Hepatocyte (in vitro differentiated cells): ENCODE measurements at regions not wholly inside any gene's neighbourhood (a gene's known extent, or its start where the extent isn't known, plus 50 kb on each side); places are given as distances from the start of the nearest gene placed in this dataset.

Experiments
- DNase-seq: peaks from one replicate; pipeline ENCODE4 v3.0.0-alpha.2; 2016; ENCODE audit warnings: low spot score
- H2AFZ ChIP-seq: fragments of 200-600 bp; sonication (generic); 2 replicates; pipeline ENCODE4 v1.6.0; 2016; ENCODE audit warnings: antibody characterized with exemption, mild to moderate bottlenecking
- H3K27ac ChIP-seq: fragments of 200-600 bp; sonication (generic); 2 replicates; pipeline ENCODE4 v1.5.1; 2016; ENCODE audit warnings: mild to moderate bottlenecking
- H3K27me3 ChIP-seq: fragments of 200-600 bp; sonication (generic); 2 replicates; pipeline ENCODE4 v1.6.1; 2016
- H3K36me3 ChIP-seq: fragments of 200-600 bp; sonication (generic); replicated peaks from 2 replicates; pipeline ENCODE4 v1.5.1; 2016; ENCODE audit warnings: low read depth; ENCODE audit not compliant: insufficient read depth
- H3K4me1 ChIP-seq: fragments of 200-600 bp; sonication (generic); 2 replicates; pipeline ENCODE4 v1.5.1; 2016; ENCODE audit warnings: mild to moderate bottlenecking, moderate library complexity; ENCODE audit not compliant: insufficient read depth
- H3K4me2 ChIP-seq: fragments of 200-600 bp; sonication (generic); 2 replicates; pipeline ENCODE4 v1.6.0; 2016
- H3K4me3 ChIP-seq: fragments of 200-600 bp; sonication (generic); 2 replicates; pipeline ENCODE4 v1.5.1; 2016; ENCODE audit warnings: mild to moderate bottlenecking
- H3K79me2 ChIP-seq: fragments of 200-600 bp; sonication (generic); 2 replicates; pipeline ENCODE4 v1.6.0; 2017; ENCODE audit warnings: mild to moderate bottlenecking
- H3K9me2 ChIP-seq: fragments of 200-600 bp; sonication (generic); replicated peaks from 2 replicates; pipeline ENCODE4 v1.6.0; 2017; ENCODE audit warnings: mild to moderate bottlenecking; ENCODE audit not compliant: insufficient read depth
- H3K9me3 ChIP-seq: fragments of 200-600 bp; sonication (generic); 2 replicates; pipeline ENCODE4 v1.5.1; 2016; ENCODE audit warnings: low read depth, mild to moderate bottlenecking
- H4K20me1 ChIP-seq: fragments of 200-600 bp; sonication (generic); 2 replicates; pipeline ENCODE4 v1.6.0; 2016; ENCODE audit warnings: mild to moderate bottlenecking; ENCODE audit not compliant: insufficient read depth, poor library complexity, severe bottlenecking
- EZH2 ChIP-seq: fragments of 200-600 bp; sonication (generic); IDR thresholded peaks from 2 replicates; pipeline ENCODE4 v1.6.1; 2016; ENCODE audit warnings: antibody characterized with exemption, mild to moderate bottlenecking, borderline replicate concordance
- EZH2phosphoT487 ChIP-seq: fragments of 200-600 bp; sonication (generic); IDR thresholded peaks from one replicate; pipeline ENCODE4 v1.6.1; 2018; ENCODE audit warnings: antibody characterized with exemption, mild to moderate bottlenecking, low read depth, moderate library complexity; ENCODE audit not compliant: unreplicated experiment, severe bottlenecking
- WGBS: methylation state at CpG from one replicate; pipeline ENCODE4 v1.1.6; 2016; ENCODE audit warnings: low lambda C conversion rate; ENCODE audit errors: missing lambda C conversion rate; 5-methylcytosine and 5-hydroxymethylcytosine counted together
- TF ChIP-seq, protein P1 (sequence below): fragments of 200-600 bp; sonication (generic); IDR thresholded peaks from 2 replicates; pipeline ENCODE4 v1.5.1; 2016; ENCODE audit warnings: antibody characterized with exemption, mild to moderate bottlenecking; ENCODE audit not compliant: poor library complexity

DNA sequence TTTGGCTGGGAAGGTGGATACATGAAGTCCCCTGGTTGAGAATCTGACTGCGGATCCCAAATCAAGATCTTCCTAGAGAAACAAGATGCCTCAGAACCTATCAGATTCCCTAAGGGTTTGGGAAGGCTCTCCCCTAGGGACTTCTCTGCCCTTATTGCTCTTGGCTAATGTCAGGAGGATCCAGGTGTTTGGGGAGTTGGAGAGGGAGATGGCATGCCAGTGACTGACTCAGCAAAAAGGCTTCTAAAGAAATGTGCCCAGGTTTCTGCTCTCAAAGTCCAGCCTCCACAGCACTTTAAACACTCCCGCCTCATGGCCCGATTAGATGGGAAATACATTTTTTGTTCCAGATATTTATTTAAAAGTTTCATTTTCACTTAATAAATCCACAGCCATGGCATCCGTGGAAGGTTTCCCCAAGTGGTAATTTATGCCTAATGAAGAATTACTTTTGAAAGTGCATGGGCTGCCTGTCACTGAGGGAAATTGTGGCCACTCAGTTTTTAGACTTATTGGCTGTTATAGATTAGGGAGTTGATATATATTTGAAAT is 156.4 kb downstream of the OSR1 start:
- WGBS, result 92% methylated on average over 4 of the region's 4 CpGs
- no peak overlapping the region for H3K4me3 ChIP-seq
- no peaks in the 10 kb centered on the region for H3K9me2 ChIP-seq
- no peak overlapping the region for H3K27ac ChIP-seq
- H3K36me3 ChIP-seq, result no peaks in the 10 kb centered on the region
- H3K9me3 ChIP-seq, result no peaks in the 10 kb centered on the region
- no peaks in the 10 kb centered on the region for H3K4me1 ChIP-seq
- no peak overlapping the region for H3K4me2 ChIP-seq
- H2AFZ ChIP-seq, result no peak overlapping the region
- H4K20me1 ChIP-seq, result no peaks in the 10 kb centered on the region
- no peak for DNase-seq
- H3K79me2 ChIP-seq, result no peaks in the 10 kb centered on the region
- TF ChIP-seq EZH2, result no peak
- TF ChIP-seq, protein P1, sequence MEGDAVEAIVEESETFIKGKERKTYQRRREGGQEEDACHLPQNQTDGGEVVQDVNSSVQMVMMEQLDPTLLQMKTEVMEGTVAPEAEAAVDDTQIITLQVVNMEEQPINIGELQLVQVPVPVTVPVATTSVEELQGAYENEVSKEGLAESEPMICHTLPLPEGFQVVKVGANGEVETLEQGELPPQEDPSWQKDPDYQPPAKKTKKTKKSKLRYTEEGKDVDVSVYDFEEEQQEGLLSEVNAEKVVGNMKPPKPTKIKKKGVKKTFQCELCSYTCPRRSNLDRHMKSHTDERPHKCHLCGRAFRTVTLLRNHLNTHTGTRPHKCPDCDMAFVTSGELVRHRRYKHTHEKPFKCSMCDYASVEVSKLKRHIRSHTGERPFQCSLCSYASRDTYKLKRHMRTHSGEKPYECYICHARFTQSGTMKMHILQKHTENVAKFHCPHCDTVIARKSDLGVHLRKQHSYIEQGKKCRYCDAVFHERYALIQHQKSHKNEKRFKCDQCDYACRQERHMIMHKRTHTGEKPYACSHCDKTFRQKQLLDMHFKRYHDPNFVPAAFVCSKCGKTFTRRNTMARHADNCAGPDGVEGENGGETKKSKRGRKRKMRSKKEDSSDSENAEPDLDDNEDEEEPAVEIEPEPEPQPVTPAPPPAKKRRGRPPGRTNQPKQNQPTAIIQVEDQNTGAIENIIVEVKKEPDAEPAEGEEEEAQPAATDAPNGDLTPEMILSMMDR, result no peak
- no peak for TF ChIP-seq EZH2phosphoT487
- no peaks in the 10 kb centered on the region for H3K27me3 ChIP-seq

DNA sequence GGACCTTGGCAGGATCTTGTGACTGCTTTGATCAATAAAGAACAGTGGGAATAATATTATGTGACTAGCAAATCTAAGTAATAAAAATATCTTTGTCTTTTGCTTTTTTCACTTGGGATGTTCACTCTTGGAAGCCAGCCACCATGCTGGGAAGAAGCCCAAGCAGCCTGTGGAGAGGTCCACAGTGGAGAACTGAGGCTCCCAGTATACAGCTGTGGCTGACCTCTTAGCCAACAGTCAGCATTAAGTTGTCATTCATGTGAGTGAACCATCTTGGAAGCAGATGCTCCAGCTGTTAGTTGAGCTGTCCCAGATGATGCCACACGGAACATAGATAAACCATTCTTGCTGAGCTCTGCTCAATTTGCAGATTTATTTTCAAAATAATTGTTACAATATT is 160.0 kb downstream of the OSR1 start:
- DNase-seq, result no peak
- no peaks in the 10 kb centered on the region for H3K36me3 ChIP-seq
- no peak for TF ChIP-seq EZH2phosphoT487
- TF ChIP-seq, protein P1, result no peak
- no peak for TF ChIP-seq EZH2
- no peaks in the 10 kb centered on the region for H3K79me2 ChIP-seq
- no peak overlapping the region for H3K27ac ChIP-seq
- no peaks in the 10 kb centered on the region for H4K20me1 ChIP-seq
- WGBS, result 75% methylated on average over 1 of the region's 1 CpG
- no peaks in the 10 kb centered on the region for H3K9me2 ChIP-seq
- no peak overlapping the region for H3K4me3 ChIP-seq
- no peak overlapping the region for H2AFZ ChIP-seq
- no peaks in the 10 kb centered on the region for H3K4me1 ChIP-seq
- H3K4me2 ChIP-seq, result no peak overlapping the region
- no peaks in the 10 kb centered on the region for H3K27me3 ChIP-seq
- no peaks in the 10 kb centered on the region for H3K9me3 ChIP-seq

GRCh38 chr2:19195661-19196060 is 162.8 kb downstream of the OSR1 start:
- no peak for DNase-seq
- WGBS, result 63% methylated on average over 1 of the region's 1 CpG
- Histone ChIP-seq H4K20me1 (no peaks in the 10 kb centered on the region), H3K27me3 (no peaks in the 10 kb centered on the region), H3K36me3 (no peaks in the 10 kb centered on the region), H3K4me1 (no peaks in the 10 kb centered on the region), H3K4me3 (no peak overlapping the region), H3K27ac (no peak overlapping the region), H3K4me2 (no peak overlapping the region), H2AFZ (no peak overlapping the region), H3K79me2 (no peaks in the 10 kb centered on the region), H3K9me2 (no peaks in the 10 kb centered on the region), H3K9me3 (no peaks in the 10 kb centered on the region)
- TF ChIP-seq EZH2, result no peak
- TF ChIP-seq EZH2phosphoT487, result no peak
- TF ChIP-seq, protein P1, result no peak

DNA sequence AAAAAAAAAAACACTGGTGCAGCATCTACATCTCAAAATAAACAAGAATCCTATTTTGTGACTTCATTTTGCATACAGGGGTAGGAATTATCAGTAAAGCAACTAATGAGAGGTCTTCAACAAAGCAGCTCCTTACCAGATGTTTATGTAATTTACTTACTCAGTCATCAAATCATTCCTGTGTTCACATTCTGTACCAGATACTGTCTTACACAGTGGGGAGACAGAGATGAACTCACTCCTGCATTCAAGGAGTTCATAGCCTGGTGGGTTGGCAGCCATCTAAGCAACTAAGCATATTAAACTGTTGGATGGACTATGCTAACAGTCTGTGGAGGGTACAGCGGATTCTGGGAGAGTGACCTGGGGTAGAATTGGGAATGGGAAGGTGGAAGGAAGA is 169.0 kb downstream of the OSR1 start:
- H3K27me3 ChIP-seq, result no peaks in the 10 kb centered on the region
- H3K9me3 ChIP-seq, result no peaks in the 10 kb centered on the region
- no peaks in the 10 kb centered on the region for H3K4me1 ChIP-seq
- H4K20me1 ChIP-seq, result no peaks in the 10 kb centered on the region
- DNase-seq, result no peak
- H3K4me2 ChIP-seq, result no peak overlapping the region
- no peak overlapping the region for H3K27ac ChIP-seq
- no peaks in the 10 kb centered on the region for H3K79me2 ChIP-seq
- no peaks in the 10 kb centered on the region for H3K9me2 ChIP-seq
- no peaks in the 10 kb centered on the region for H3K36me3 ChIP-seq
- TF ChIP-seq EZH2 (no peak), EZH2phosphoT487 (no peak)
- TF ChIP-seq, protein P1, result no peak
- no peak overlapping the region for H3K4me3 ChIP-seq
- no peak overlapping the region for H2AFZ ChIP-seq
- 94% methylated on average over 1 of the region's 1 CpG for WGBS
